Stimulated activated naive CD8-positive, alpha-beta T cell treated with anti-CD3 and anti-CD28 coated beads, Interleukin-15, amount 100 ng/mL, for 72 hours (primary cell): ENCODE measurements at regions not wholly inside any gene's neighbourhood (a gene's known extent, or its start where the extent isn't known, plus 50 kb on each side); places are given as distances from the start of the nearest gene placed in this dataset.

Experiments
- ATAC-seq: fragments of 150-1000 bp; cut with Tn5 transposase; 2 replicates; pipeline ENCODE4 v1.10.0; 2021; ENCODE audit warnings: mild to moderate bottlenecking, moderate library complexity
- DNase-seq, 2 donors: peaks; one replicate each; pipeline ENCODE4 v3.0.0; 2021 to 2022
- H3K27ac Mint-ChIP-seq, 2 donors: one replicate each; pipeline ENCODE4 v1.8.0; 2022; ENCODE audit warnings: mild to moderate bottlenecking in 2 of 2, mixed read lengths in 2 of 2, moderate library complexity in 2 of 2
- H3K27me3 Mint-ChIP-seq: one replicate; pipeline ENCODE4 v1.8.0; 2022; ENCODE audit warnings: mixed read lengths
- H3K4me1 Mint-ChIP-seq: one replicate; pipeline ENCODE4 v1.8.0; 2022; ENCODE audit warnings: mild to moderate bottlenecking, mixed read lengths
- H3K4me3 Mint-ChIP-seq, 2 donors: one replicate each; pipeline ENCODE4 v1.8.0; 2022; ENCODE audit warnings: mild to moderate bottlenecking in 2 of 2, mixed read lengths in 2 of 2, moderate library complexity in 1 of 2
- H3K9me3 Mint-ChIP-seq, 2 donors: one replicate each; pipeline ENCODE4 v1.8.0; 2022; ENCODE audit warnings: mixed read lengths in 2 of 2

- H3K4me3 Mint-ChIP-seq = no peak overlapping the region
Observed at GRCh38 chr2:138446043-138446442, 55.5 kb upstream of the SPOPL start.

GRCh38 chr2:138447889-138448570 is 53.5 kb upstream of the SPOPL start:
- H3K4me3 Mint-ChIP-seq = no peak overlapping the region
- DNase-seq (no peak), ATAC-seq (no peak)
- no peaks in the 10 kb centered on the region for H3K4me1 Mint-ChIP-seq
- no peak overlapping the region for H3K27ac Mint-ChIP-seq
- H3K9me3 Mint-ChIP-seq = peaks cover 0 to 5% of the 10 kb centered on the region in 2 donors
- H3K27me3 Mint-ChIP-seq = peaks cover 9% of the 10 kb centered on the region

More at GRCh38 chr2:138446043-138446442, 55.5 kb upstream of the SPOPL start:
- no peaks in the 10 kb centered on the region for H3K4me1 Mint-ChIP-seq
- peaks cover 0 to 5% of the 10 kb centered on the region in 2 donors for H3K9me3 Mint-ChIP-seq
- H3K27me3 Mint-ChIP-seq = peaks cover 9% of the 10 kb centered on the region
- no peak overlapping the region for H3K27ac Mint-ChIP-seq
- ATAC-seq = no peak
- DNase-seq = no peak
